GM19328 (cell line): ENCODE measurements at regions not wholly inside any gene's neighbourhood (a gene's known extent, or its start where the extent isn't known, plus 50 kb on each side); places are given as distances from the start of the nearest gene placed in this dataset.

Experiments used
- ATAC-seq: cut with Tn5 transposase; IDR thresholded peaks from one replicate; pipeline ENCODE4 v1.9.1; 2021; ENCODE audit warnings: mild to moderate bottlenecking, moderate library complexity; ENCODE audit not compliant: unreplicated experiment

- no peak for ATAC-seq
Observed at GRCh38 chr4:10181745-10182445, 65.3 kb upstream of the WDR1 start.

GRCh38 chr4:10180927-10181744 is 64.5 kb upstream of the WDR1 start:
- ATAC-seq: peak; percentile 93

- ATAC-seq: no peak
Observed at GRCh38 chr4:10180603-10180926, 64.0 kb upstream of the WDR1 start.

GRCh38 chr4:10179957-10180602 is 63.5 kb upstream of the WDR1 start:
- ATAC-seq: no peak

- ATAC-seq: no peak
Observed at GRCh38 chr4:10178763-10179162, 62.2 kb upstream of the WDR1 start.

- ATAC-seq: no peak
Observed at GRCh38 chr4:10175626-10176025, 59.0 kb upstream of the WDR1 start.

- no peak for ATAC-seq
Observed at GRCh38 chr4:10173754-10174749, 57.5 kb upstream of the WDR1 start.

- no peak for ATAC-seq
Observed at GRCh38 chr4:10173037-10173753, 56.6 kb upstream of the WDR1 start.

- no peak for ATAC-seq
Observed at GRCh38 chr4:10172278-10172921, 55.8 kb upstream of the WDR1 start.

GRCh38 chr4:10171055-10171454 is 54.5 kb upstream of the WDR1 start:
- no peak for ATAC-seq

- ATAC-seq: no peak
Observed at GRCh38 chr4:10169839-10170387, 53.3 kb upstream of the WDR1 start.

- ATAC-seq: no peak
Observed at GRCh38 chr4:10168151-10168550, 51.6 kb upstream of the WDR1 start.

GRCh38 chr4:10167201-10167600 is 50.6 kb upstream of the WDR1 start:
- no peak for ATAC-seq
